Body of pancreas (tissue), 4 donors: ENCODE measurements at regions not wholly inside any gene's neighbourhood (a gene's known extent, or its start where the extent isn't known, plus 50 kb on each side); places are given as distances from the start of the nearest gene placed in this dataset.
"Not testable (repeated sequence)": the region's sequence is repeated elsewhere in the genome, so short reads cannot be mapped to it uniquely, and the experiment has no call there.

Experiments used
- ATAC-seq: fragments of 150-250 bp; one replicate; pipeline ENCODE4 v1.9.1; 2016
- DNase-seq, 4 donors: peaks; one replicate each; pipeline ENCODE4 v3.0.0-alpha.2; 2019
- H3K27ac ChIP-seq, 4 donors: fragments of 200-600 bp; sonication (generic); 1 replicate in 3 of 4; 2 replicates in 1 of 4; pipeline versions ENCODE4 v1.5.1 to v1.6.1; 2016 to 2019; ENCODE audit warnings: mild to moderate bottlenecking in 1 of 4, mixed read lengths in 1 of 4, moderate library complexity in 1 of 4
- H3K27me3 ChIP-seq, 2 donors: fragments of 200-600 bp; sonication (generic); one replicate each; pipeline ENCODE4 v1.6.0; 2016; ENCODE audit warnings: mild to moderate bottlenecking in 1 of 2
- H3K36me3 ChIP-seq, 2 donors: fragments of 200-600 bp; sonication (generic); replicated peaks in 1 of 2; 2 replicates each; pipeline ENCODE4 v1.5.1; 2016; ENCODE audit warnings: low read depth in 2 of 2; ENCODE audit not compliant: insufficient read depth in 1 of 2
- H3K4me1 ChIP-seq: fragments of 200-600 bp; sonication (generic); one replicate; pipeline ENCODE4 v1.6.0; 2016
- H3K4me3 ChIP-seq, 2 donors: fragments of 200-600 bp; sonication (generic); 1 replicate in 1 of 2; 2 replicates in 1 of 2; pipeline ENCODE4 v1.5.1; 2016 to 2019
- H3K9me3 ChIP-seq, 3 donors: fragments of 200-600 bp; sonication (generic); 1 replicate in 2 of 3; 2 replicates in 1 of 3; pipeline ENCODE4 v1.5.1; 2016
- POLR2A ChIP-seq, 3 donors: fragments of 450-650 bp; IDR thresholded peaks; one replicate each; pipeline ENCODE4 v1.6.1; 2016; ENCODE audit warnings: antibody characterized with exemption in 3 of 3, mild to moderate bottlenecking in 2 of 3
- WGBS, 2 donors: methylation state at CpG; one replicate each; pipeline ENCODE4 v1.1.5; 2017; 5-methylcytosine and 5-hydroxymethylcytosine counted together
- intact Hi-C: fragments of 100-400 bp; cut with DNase I; formaldehyde crosslinking; loops from one replicate; pipeline ENCODE4 v1.15.1; 2023
- TF ChIP-seq, protein P1 (sequence below), 7 experiments: fragments of 450-650 bp in 4 of 7; fragments of 200-600 bp in 3 of 7; sonication (generic) in 3 of 7; IDR thresholded peaks; one replicate each; pipeline ENCODE4 v1.5.1; 2016 to 2019; ENCODE audit warnings: antibody characterized with exemption in 7 of 7

DNA sequence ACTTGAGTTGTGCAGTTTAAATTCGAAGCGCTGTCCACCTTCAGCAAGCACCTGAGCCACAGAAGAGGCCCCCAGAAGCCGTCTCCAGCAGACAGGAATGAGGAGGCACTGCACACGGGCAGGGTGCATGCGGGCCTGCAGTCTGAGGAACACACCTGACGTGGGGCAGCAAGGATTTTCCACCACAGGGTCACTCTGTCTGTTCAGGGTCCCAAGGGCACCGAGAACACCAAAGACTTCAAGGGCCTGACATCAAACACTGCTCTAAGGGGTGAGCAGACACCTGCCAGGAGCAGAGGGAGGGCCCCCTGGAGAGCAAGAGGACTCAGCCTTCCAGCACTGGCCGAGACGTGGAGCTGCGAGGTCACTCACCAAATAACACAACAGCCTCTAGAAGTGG lies 99.7 kb upstream of the C14orf180 start:
- Histone ChIP-seq H3K27me3 (no peaks in the 10 kb centered on the region), H3K36me3 (no peaks in the 10 kb centered on the region), H3K4me1 (no peaks in the 10 kb centered on the region), H3K4me3 (no peak overlapping the region), H3K9me3 (peaks cover 0 to 7% (median 0%) of the 10 kb centered on the region in 3 donors), H3K27ac (no peak overlapping the region)
- TF ChIP-seq, protein P1, sequence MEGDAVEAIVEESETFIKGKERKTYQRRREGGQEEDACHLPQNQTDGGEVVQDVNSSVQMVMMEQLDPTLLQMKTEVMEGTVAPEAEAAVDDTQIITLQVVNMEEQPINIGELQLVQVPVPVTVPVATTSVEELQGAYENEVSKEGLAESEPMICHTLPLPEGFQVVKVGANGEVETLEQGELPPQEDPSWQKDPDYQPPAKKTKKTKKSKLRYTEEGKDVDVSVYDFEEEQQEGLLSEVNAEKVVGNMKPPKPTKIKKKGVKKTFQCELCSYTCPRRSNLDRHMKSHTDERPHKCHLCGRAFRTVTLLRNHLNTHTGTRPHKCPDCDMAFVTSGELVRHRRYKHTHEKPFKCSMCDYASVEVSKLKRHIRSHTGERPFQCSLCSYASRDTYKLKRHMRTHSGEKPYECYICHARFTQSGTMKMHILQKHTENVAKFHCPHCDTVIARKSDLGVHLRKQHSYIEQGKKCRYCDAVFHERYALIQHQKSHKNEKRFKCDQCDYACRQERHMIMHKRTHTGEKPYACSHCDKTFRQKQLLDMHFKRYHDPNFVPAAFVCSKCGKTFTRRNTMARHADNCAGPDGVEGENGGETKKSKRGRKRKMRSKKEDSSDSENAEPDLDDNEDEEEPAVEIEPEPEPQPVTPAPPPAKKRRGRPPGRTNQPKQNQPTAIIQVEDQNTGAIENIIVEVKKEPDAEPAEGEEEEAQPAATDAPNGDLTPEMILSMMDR (IDR thresholded peaks at IDR 0.05) = no peak
- TF ChIP-seq POLR2A (IDR thresholded peaks at IDR 0.05) = no peak
- intact Hi-C loops = no loop called here
- DNase-seq = no peak
- WGBS, 2 donors = 73 to 84% methylated on average over 5 to 10 of the region's 10 CpGs
- ATAC-seq = no peak

DNA sequence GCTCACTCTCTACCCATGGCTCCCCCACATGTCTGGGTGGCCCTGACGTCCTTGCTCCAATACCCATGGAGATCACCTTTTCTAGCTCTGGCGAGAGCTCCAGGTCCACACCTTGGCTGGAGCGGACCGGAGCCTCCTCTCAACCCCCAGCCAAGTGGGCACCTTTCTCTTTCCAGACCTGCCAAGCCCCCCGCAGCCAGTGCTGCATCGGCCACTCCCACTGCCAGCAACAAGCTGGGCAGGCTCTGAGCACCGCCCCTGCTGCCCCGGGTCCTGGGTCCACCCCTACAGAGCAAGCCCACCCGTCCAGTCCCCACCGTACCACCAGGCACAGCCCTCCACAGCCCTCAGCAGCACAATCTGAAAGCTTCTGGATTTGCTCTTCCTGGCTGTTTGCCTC lies 98.2 kb upstream of the C14orf180 start:
- TF ChIP-seq, protein P1 (IDR thresholded peaks at IDR 0.05) = no peak
- no peak for TF ChIP-seq POLR2A (IDR thresholded peaks at IDR 0.05)
- ATAC-seq = no peak
- H3K27ac ChIP-seq = no peak overlapping the region
- H3K4me1 ChIP-seq = no peaks in the 10 kb centered on the region
- WGBS, 2 donors = 85 to 89% methylated on average over 9 to 10 of the region's 10 CpGs
- no peak overlapping the region for H3K4me3 ChIP-seq
- H3K9me3 ChIP-seq = peaks cover 0 to 7% (median 0%) of the 10 kb centered on the region in 3 donors
- no peaks in the 10 kb centered on the region for H3K27me3 ChIP-seq
- H3K36me3 ChIP-seq = no peaks in the 10 kb centered on the region
- intact Hi-C loops = no loop called here
- DNase-seq = no peak

- H3K27me3 ChIP-seq, H3K9me3 ChIP-seq, DNase-seq, intact Hi-C loops, ATAC-seq, H3K4me3 ChIP-seq, H3K36me3 ChIP-seq, H3K27ac ChIP-seq, H3K4me1 ChIP-seq: not testable (repeated sequence)
- 70 to 71% methylated on average over 9 of the region's 9 CpGs for WGBS, 2 donors
Measured at GRCh38 chr14:104482017-104482416, 97.5 kb upstream of the C14orf180 start.

GRCh38 chr14:104486222-104486923 lies 93.2 kb upstream of the C14orf180 start:
- Histone ChIP-seq H3K9me3 (peaks cover 0 to 2% (median 0%) of the 10 kb centered on the region in 3 donors), H3K27ac (no peak overlapping the region), H3K4me1 (no peaks in the 10 kb centered on the region), H3K4me3 (no peak overlapping the region), H3K36me3 (no peaks in the 10 kb centered on the region), H3K27me3 (no peaks in the 10 kb centered on the region)
- TF ChIP-seq, protein P1 (IDR thresholded peaks at IDR 0.05) = no peak
- TF ChIP-seq POLR2A (IDR thresholded peaks at IDR 0.05) = no peak
- no peak for ATAC-seq
- intact Hi-C loops = no loop called here
- 64 to 73% methylated on average over 16 to 18 of the region's 18 CpGs for WGBS, 2 donors
- no peak for DNase-seq

- intact Hi-C loops = no loop called here
- H3K36me3 ChIP-seq = no peaks in the 10 kb centered on the region
- ATAC-seq = no peak
Measured at GRCh38 chr14:104494483-104494882, 85.1 kb upstream of the C14orf180 start.

More at GRCh38 chr14:104494483-104494882, 85.1 kb upstream of the C14orf180 start:
- no peak for DNase-seq
- Histone ChIP-seq H3K9me3 (no peaks in the 10 kb centered on the region), H3K4me1 (no peaks in the 10 kb centered on the region), H3K27me3 (no peaks in the 10 kb centered on the region), H3K4me3 (no peak overlapping the region), H3K27ac (no peak overlapping the region)
- 18 to 43% methylated on average over 3 of the region's 3 CpGs for WGBS, 2 donors
- TF ChIP-seq, protein P1 (IDR thresholded peaks at IDR 0.05) = no peak
- TF ChIP-seq POLR2A (IDR thresholded peaks at IDR 0.05) = no peak
